Naive thymus-derived CD8-positive, alpha-beta T cell (primary cell): ENCODE measurements at regions not wholly inside any gene's neighbourhood (a gene's known extent, or its start where the extent isn't known, plus 50 kb on each side); places are given as distances from the start of the nearest gene placed in this dataset.

Experiments
- ATAC-seq, 2 donors: fragments of 150-1000 bp; cut with Tn5 transposase in 1 of 2; sonication (Bioruptor Pico), chemical (Tn5 transposase) in 1 of 2; 1 replicate in 1 of 2; 2 replicates in 1 of 2; pipeline ENCODE4 v1.10.0; 2021; ENCODE audit warnings: mild to moderate bottlenecking in 2 of 2, moderate library complexity in 2 of 2
- POLR2A ChIA-PET: fragments of 350-600 bp; sonication (Branson Sonifier 250); formaldehyde crosslinking; loops from one replicate; lab custom pipeline; 2021; ENCODE audit warnings: antibody characterized with exemption; lab: Charles Lee
- DNase-seq, 10 donors: peaks; one replicate each; pipeline versions ENCODE4 v3.0.0 to v3.0.0-alpha.2; 2020 to 2022
- H3K27ac Mint-ChIP-seq, 10 donors: one replicate each; pipeline ENCODE4 v1.8.0; 2020 to 2022; ENCODE audit warnings: mild to moderate bottlenecking in 10 of 10, mixed read lengths in 10 of 10, moderate library complexity in 4 of 10, inconsistent platforms in 1 of 10
- H3K27me3 Mint-ChIP-seq, 5 donors: one replicate each; pipeline ENCODE4 v1.8.0; 2021 to 2022; ENCODE audit warnings: mixed read lengths in 5 of 5
- H3K36me3 Mint-ChIP-seq, 3 donors: one replicate each; pipeline ENCODE4 v1.8.0; 2020 to 2022; ENCODE audit warnings: mixed read lengths in 3 of 3, mild to moderate bottlenecking in 2 of 3, inconsistent platforms in 1 of 3
- H3K4me1 Mint-ChIP-seq, 4 donors: one replicate each; pipeline ENCODE4 v1.8.0; 2021 to 2022; ENCODE audit warnings: mixed read lengths in 4 of 4
- H3K4me3 Mint-ChIP-seq, 10 donors: one replicate each; pipeline ENCODE4 v1.8.0; 2020 to 2022; ENCODE audit warnings: mild to moderate bottlenecking in 10 of 10, mixed read lengths in 10 of 10, moderate library complexity in 6 of 10, inconsistent platforms in 1 of 10
- H3K9me3 Mint-ChIP-seq, 9 donors: one replicate each; pipeline ENCODE4 v1.8.0; 2020 to 2022; ENCODE audit warnings: mixed read lengths in 9 of 9, mild to moderate bottlenecking in 3 of 9, inconsistent platforms in 1 of 9, moderate library complexity in 1 of 9

- Mint-ChIP-seq H3K4me3 (no peak overlapping the region), H3K9me3 (no peaks in the 10 kb centered on the region), H3K4me1 (no peaks in the 10 kb centered on the region), H3K27me3 (peaks cover 7 to 26% (median 14%) of the 10 kb centered on the region in 5 donors), H3K36me3 (no peaks in the 10 kb centered on the region), H3K27ac (peak overlapping the region in 1 of 10 donors; percentile 33)
- ATAC-seq: no peak
- no peak for DNase-seq
- POLR2A ChIA-PET: no interaction called here
Measured at GRCh38 chr13:27721681-27722080, 70.6 kb upstream of the GSX1 start.

GRCh38 chr13:27728271-27728670 is 64.0 kb upstream of the GSX1 start:
- ATAC-seq (no peak), DNase-seq (no peak)
- POLR2A ChIA-PET: no interaction called here
- H3K4me1 Mint-ChIP-seq: peaks cover 4 to 11% (median 5%) of the 10 kb centered on the region in 4 donors
- no peak overlapping the region for H3K4me3 Mint-ChIP-seq
- H3K36me3 Mint-ChIP-seq: no peaks in the 10 kb centered on the region
- H3K27me3 Mint-ChIP-seq: peaks cover 0 to 10% (median 5%) of the 10 kb centered on the region in 5 donors
- peak overlapping the region in 1 of 10 donors; percentile 34 for H3K27ac Mint-ChIP-seq
- H3K9me3 Mint-ChIP-seq: no peaks in the 10 kb centered on the region

GRCh38 chr13:27730191-27730590 is 62.1 kb upstream of the GSX1 start:
- H3K4me3 Mint-ChIP-seq: peak overlapping the region in 2 of 10 donors; percentile 6 to 44
- H3K36me3 Mint-ChIP-seq: peaks cover 0 to 7% (median 0%) of the 10 kb centered on the region in 3 donors
- H3K4me1 Mint-ChIP-seq: peaks cover 4 to 11% (median 5%) of the 10 kb centered on the region in 4 donors
- H3K9me3 Mint-ChIP-seq: peaks cover 0 to 2% (median 0%) of the 10 kb centered on the region in 9 donors
- H3K27me3 Mint-ChIP-seq: peaks cover 3 to 19% (median 8%) of the 10 kb centered on the region in 5 donors
- POLR2A ChIA-PET: no interaction called here
- DNase-seq (no peak), ATAC-seq (no peak)
- no peak overlapping the region for H3K27ac Mint-ChIP-seq
